ENCODE measurements at regions not wholly inside any gene's neighbourhood (a gene's known extent, or its start where the extent isn't known, plus 50 kb on each side); places are given as distances from the start of the nearest gene placed in this dataset.

DNA sequence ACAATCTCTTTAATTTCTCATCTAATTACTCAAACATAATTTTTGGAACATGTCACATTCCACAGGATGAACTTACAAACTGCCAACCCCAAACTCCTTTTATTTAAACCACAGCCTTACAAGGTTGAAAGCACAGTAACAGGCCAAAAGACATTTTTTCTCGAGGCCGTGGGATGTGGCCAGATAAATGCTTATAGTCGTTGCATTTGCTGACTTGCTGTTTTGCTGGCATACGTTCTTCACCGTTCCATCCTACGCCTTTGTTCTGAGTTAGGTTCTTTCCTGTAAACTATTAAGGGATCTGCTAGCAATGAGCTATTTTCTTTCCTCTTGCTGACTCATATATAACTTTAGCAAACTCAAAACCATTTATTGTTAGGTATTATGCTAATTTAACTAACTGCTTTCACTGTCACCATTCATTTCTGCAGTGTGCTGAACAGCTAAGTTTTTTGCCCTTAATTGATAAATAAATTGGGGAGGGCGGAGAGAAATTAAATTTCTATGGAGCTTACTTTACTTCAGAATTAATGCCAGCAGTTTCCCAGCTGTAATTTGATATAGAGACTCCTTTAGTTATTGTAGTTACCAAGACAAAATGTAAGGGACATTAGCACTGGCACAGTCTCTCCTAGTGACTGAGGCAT is 135.1 kb upstream of the PACRGL start:
- no peak for DNase-seq
- CTCF ChIA-PET = interaction anchor here (0.6 to 0.7 kb wide), 2 partner anchors 8 to 71 kb away, joined by 3 read pairs; no protein-coding TSS in a partner anchor
- no peak overlapping the region for H3K27ac Mint-ChIP-seq
- no peaks in the 10 kb centered on the region for H3K36me3 Mint-ChIP-seq (ENCODE audit: low read depth)
- no peak overlapping the region for H3K4me3 Mint-ChIP-seq
- no peaks in the 10 kb centered on the region for H3K9me3 Mint-ChIP-seq
- H3K27me3 Mint-ChIP-seq (ENCODE audit: low read depth) = no peaks in the 10 kb centered on the region
- intact Hi-C loops (cut with micrococcal nuclease) = no loop called here
- no peaks in the 10 kb centered on the region for H3K4me1 Mint-ChIP-seq (ENCODE audit: low read depth)

- CTCF ChIA-PET = no interaction called here
- intact Hi-C loops (cut with micrococcal nuclease) = no loop called here
- Mint-ChIP-seq H3K27me3 (ENCODE audit: low read depth) (no peaks in the 10 kb centered on the region), H3K4me3 (no peak overlapping the region), H3K9me3 (no peaks in the 10 kb centered on the region), H3K27ac (no peak overlapping the region), H3K4me1 (ENCODE audit: low read depth) (no peaks in the 10 kb centered on the region), H3K36me3 (ENCODE audit: low read depth) (no peaks in the 10 kb centered on the region)
- no peak for DNase-seq
Observed at GRCh38 chr4:20570981-20571715, 129.1 kb upstream of the PACRGL start.

DNA sequence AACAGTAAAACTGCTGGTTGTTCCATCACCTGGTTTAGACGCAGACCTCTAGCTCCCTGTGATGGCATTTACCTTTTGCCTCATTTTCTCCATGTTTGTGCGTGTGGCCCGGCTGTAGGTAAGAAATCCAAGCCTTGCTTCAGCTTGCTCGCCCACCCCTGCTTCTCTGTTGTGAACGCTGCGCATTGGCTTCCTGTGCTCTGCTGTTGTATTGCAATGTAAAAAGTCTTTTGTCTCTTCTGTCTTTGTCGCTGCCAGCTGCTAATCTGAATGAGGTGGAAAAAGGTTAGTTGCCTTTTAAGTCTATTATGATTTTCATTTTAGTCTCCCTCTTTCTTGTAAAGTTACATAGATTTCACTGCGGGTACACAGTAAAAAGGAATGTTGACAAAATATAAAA is 127.3 kb upstream of the PACRGL start:
- DNase-seq = no peak
- intact Hi-C loops (cut with micrococcal nuclease) = no loop called here
- Mint-ChIP-seq H3K36me3 (ENCODE audit: low read depth) (no peaks in the 10 kb centered on the region), H3K27me3 (ENCODE audit: low read depth) (no peaks in the 10 kb centered on the region), H3K9me3 (no peaks in the 10 kb centered on the region), H3K27ac (no peak overlapping the region), H3K4me3 (no peak overlapping the region), H3K4me1 (ENCODE audit: low read depth) (no peaks in the 10 kb centered on the region)
- CTCF ChIA-PET = interaction anchor here (0.6 kb wide), 1 partner anchor 8 kb away, joined by 3 read pairs; no protein-coding TSS in a partner anchor

DNA sequence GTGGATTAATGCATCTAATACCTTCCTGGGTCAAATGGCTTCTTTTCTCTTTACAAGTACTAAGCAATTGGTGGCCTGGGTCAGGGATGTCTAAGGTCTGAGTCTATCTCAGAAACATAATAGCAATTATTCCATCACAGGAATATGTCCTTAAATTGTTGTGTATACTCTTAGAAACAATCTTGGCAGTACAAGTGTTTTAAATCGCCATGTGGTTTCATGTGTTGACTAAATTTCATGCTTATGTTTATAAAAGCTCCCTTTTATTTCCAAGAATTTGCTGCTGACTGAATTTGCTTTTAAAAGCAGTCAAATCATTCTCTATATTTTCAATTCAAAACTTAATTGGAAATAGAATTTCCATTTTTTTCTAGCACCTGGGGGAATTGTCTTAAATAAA is 125.3 kb upstream of the PACRGL start:
- Mint-ChIP-seq H3K27ac (no peak overlapping the region), H3K4me3 (no peak overlapping the region), H3K9me3 (no peaks in the 10 kb centered on the region), H3K4me1 (ENCODE audit: low read depth) (no peaks in the 10 kb centered on the region), H3K36me3 (ENCODE audit: low read depth) (no peaks in the 10 kb centered on the region), H3K27me3 (ENCODE audit: low read depth) (no peaks in the 10 kb centered on the region)
- no peak for DNase-seq
- CTCF ChIA-PET = no interaction called here
- intact Hi-C loops (cut with micrococcal nuclease) = no loop called here

DNA sequence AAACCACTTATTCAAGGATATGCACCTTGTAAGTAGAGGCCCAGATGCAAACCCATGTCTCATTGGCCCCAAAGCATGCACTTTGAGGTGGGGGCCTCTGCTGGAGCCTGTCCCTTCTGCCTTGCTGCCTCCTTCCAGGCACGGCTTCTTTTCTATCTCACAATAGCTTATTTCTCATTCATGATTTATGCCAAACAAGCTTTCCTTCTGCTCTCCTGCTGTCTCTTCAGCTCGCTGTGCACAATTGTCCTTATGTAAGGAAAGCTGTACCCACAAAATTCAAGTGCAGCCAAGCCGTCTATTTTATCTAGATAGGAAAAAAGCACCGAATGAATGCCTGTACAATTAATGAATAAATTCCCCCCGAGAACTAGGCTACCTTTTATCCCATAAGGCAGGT is 124.8 kb upstream of the PACRGL start:
- no peak for DNase-seq
- intact Hi-C loops (cut with micrococcal nuclease) = no loop called here
- Mint-ChIP-seq H3K4me3 (no peak overlapping the region), H3K9me3 (no peaks in the 10 kb centered on the region), H3K27me3 (ENCODE audit: low read depth) (no peaks in the 10 kb centered on the region), H3K4me1 (ENCODE audit: low read depth) (no peaks in the 10 kb centered on the region), H3K36me3 (ENCODE audit: low read depth) (no peaks in the 10 kb centered on the region), H3K27ac (no peak overlapping the region)
- CTCF ChIA-PET = no interaction called here

- no peaks in the 10 kb centered on the region for H3K27me3 Mint-ChIP-seq (ENCODE audit: low read depth)
- intact Hi-C loops (cut with micrococcal nuclease) = no loop called here
- no peaks in the 10 kb centered on the region for H3K9me3 Mint-ChIP-seq
- H3K27ac Mint-ChIP-seq = no peak overlapping the region
- CTCF ChIA-PET = no interaction called here
- H3K4me3 Mint-ChIP-seq = no peak overlapping the region
- no peaks in the 10 kb centered on the region for H3K36me3 Mint-ChIP-seq (ENCODE audit: low read depth)
- H3K4me1 Mint-ChIP-seq (ENCODE audit: low read depth) = no peaks in the 10 kb centered on the region
- DNase-seq = no peak
Observed at GRCh38 chr4:20576861-20577260, 123.4 kb upstream of the PACRGL start.

- CTCF ChIA-PET = no interaction called here
- Mint-ChIP-seq H3K27ac (no peak overlapping the region), H3K4me3 (no peak overlapping the region)
Observed at GRCh38 chr4:20577702-20578101, 122.6 kb upstream of the PACRGL start.

GRCh38 chr4:20580907-20581306 is 119.4 kb upstream of the PACRGL start:
- no peak for DNase-seq
- H3K27me3 Mint-ChIP-seq (ENCODE audit: low read depth) = no peaks in the 10 kb centered on the region
- H3K4me1 Mint-ChIP-seq (ENCODE audit: low read depth) = no peaks in the 10 kb centered on the region
- no peaks in the 10 kb centered on the region for H3K36me3 Mint-ChIP-seq (ENCODE audit: low read depth)
- CTCF ChIA-PET = no interaction called here
- no peak overlapping the region for H3K4me3 Mint-ChIP-seq
- no peaks in the 10 kb centered on the region for H3K9me3 Mint-ChIP-seq
- intact Hi-C loops (cut with micrococcal nuclease) = no loop called here
- no peak overlapping the region for H3K27ac Mint-ChIP-seq

More at GRCh38 chr4:20577702-20578101, 122.6 kb upstream of the PACRGL start:
- H3K27me3 Mint-ChIP-seq (ENCODE audit: low read depth) = no peaks in the 10 kb centered on the region
- H3K9me3 Mint-ChIP-seq = no peaks in the 10 kb centered on the region
- no peaks in the 10 kb centered on the region for H3K4me1 Mint-ChIP-seq (ENCODE audit: low read depth)
- H3K36me3 Mint-ChIP-seq (ENCODE audit: low read depth) = no peaks in the 10 kb centered on the region
- DNase-seq = no peak
- intact Hi-C loops (cut with micrococcal nuclease) = no loop called here

DNA sequence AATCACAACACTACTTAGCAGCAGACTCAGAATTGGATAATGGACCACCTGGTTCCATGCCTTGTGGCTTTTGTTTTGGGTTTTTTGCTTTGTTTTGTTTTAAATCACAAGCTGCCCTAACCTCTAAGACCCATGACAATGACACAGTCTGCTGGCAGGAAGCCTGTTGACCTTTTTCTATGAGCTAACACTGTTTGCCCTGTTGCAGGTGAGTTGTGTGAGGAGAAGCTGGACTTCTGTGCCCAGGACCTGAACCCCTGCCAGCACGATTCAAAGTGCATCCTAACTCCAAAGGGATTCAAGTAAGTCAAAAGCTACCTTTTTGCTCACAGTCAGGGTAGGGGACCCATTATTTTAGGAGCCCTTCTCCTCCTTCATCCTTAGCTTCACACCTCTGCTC is 110.8 kb upstream of the PACRGL start:
- DNase-seq = no peak
- H3K9me3 Mint-ChIP-seq = no peaks in the 10 kb centered on the region
- CTCF ChIA-PET = interaction anchor here (0.5 kb wide), 1 partner anchor 94 kb away, joined by 3 read pairs; no protein-coding TSS in a partner anchor
- peaks cover 2% of the 10 kb centered on the region for H3K27me3 Mint-ChIP-seq (ENCODE audit: low read depth)
- no peaks in the 10 kb centered on the region for H3K36me3 Mint-ChIP-seq (ENCODE audit: low read depth)
- no peak overlapping the region for H3K27ac Mint-ChIP-seq
- H3K4me3 Mint-ChIP-seq = no peak overlapping the region
- no peaks in the 10 kb centered on the region for H3K4me1 Mint-ChIP-seq (ENCODE audit: low read depth)
- intact Hi-C loops (cut with micrococcal nuclease) = no loop called here

DNA sequence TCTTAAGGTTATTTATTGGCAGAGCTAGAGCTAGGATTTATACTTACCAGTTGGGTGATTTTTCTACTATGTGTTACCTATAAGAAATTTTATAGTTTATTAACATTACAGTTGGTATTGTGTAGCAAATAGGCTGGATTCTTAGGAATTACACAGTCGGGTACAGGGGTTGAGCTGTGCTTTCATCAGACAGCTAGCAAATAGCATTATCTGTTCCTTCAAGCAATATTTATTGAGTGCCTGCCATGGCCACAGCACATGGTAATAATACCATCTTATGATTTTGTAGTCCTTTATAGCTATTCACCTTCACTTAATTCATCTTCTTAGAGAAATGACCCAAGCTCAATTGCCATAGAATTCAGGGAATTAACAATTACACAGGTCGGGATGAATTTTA is 109.4 kb upstream of the PACRGL start:
- no peak overlapping the region for H3K4me3 Mint-ChIP-seq
- H3K36me3 Mint-ChIP-seq (ENCODE audit: low read depth) = no peaks in the 10 kb centered on the region
- no peaks in the 10 kb centered on the region for H3K9me3 Mint-ChIP-seq
- CTCF ChIA-PET = no interaction called here
- intact Hi-C loops (cut with micrococcal nuclease) = no loop called here
- H3K27ac Mint-ChIP-seq = no peak overlapping the region
- no peak for DNase-seq
- peaks cover 2% of the 10 kb centered on the region for H3K27me3 Mint-ChIP-seq (ENCODE audit: low read depth)
- H3K4me1 Mint-ChIP-seq (ENCODE audit: low read depth) = no peaks in the 10 kb centered on the region

DNA sequence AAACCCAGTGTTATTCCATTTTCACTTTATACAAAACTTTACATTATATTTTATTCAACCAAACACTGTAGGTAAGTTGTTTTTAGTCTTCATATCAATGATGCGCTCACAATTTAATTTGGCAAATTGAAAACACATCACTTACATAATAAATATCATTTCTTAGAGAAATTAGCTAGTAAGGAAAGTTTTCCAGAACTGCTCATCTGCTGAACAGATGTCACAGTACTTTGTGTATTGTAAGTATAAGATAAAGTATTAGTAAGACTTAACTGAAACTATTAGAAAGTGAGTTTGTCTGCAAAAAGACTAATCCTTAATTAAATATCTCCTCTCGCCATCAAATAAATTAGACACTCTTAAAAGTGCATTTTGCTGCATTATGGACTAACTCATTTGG is 108.7 kb upstream of the PACRGL start:
- Mint-ChIP-seq H3K9me3 (no peaks in the 10 kb centered on the region), H3K36me3 (ENCODE audit: low read depth) (no peaks in the 10 kb centered on the region), H3K4me3 (no peak overlapping the region), H3K27me3 (ENCODE audit: low read depth) (peaks cover 2% of the 10 kb centered on the region), H3K4me1 (ENCODE audit: low read depth) (no peaks in the 10 kb centered on the region), H3K27ac (no peak overlapping the region)
- CTCF ChIA-PET = no interaction called here
- intact Hi-C loops (cut with micrococcal nuclease) = no loop called here
- no peak for DNase-seq

- H3K9me3 Mint-ChIP-seq = no peaks in the 10 kb centered on the region
- no peaks in the 10 kb centered on the region for H3K36me3 Mint-ChIP-seq (ENCODE audit: low read depth)
- intact Hi-C loops (cut with micrococcal nuclease) = no loop called here
- H3K27me3 Mint-ChIP-seq (ENCODE audit: low read depth) = peaks cover 2% of the 10 kb centered on the region
- DNase-seq = no peak
- no peak overlapping the region for H3K4me3 Mint-ChIP-seq
- no peaks in the 10 kb centered on the region for H3K4me1 Mint-ChIP-seq (ENCODE audit: low read depth)
- H3K27ac Mint-ChIP-seq = no peak overlapping the region
- CTCF ChIA-PET = no interaction called here
Observed at GRCh38 chr4:20592013-20592412, 108.2 kb upstream of the PACRGL start.

GRCh38 chr4:20592663-20593062 is 107.6 kb upstream of the PACRGL start:
- Mint-ChIP-seq H3K4me1 (ENCODE audit: low read depth) (no peaks in the 10 kb centered on the region), H3K4me3 (no peak overlapping the region), H3K27me3 (ENCODE audit: low read depth) (peaks cover 5% of the 10 kb centered on the region), H3K9me3 (no peaks in the 10 kb centered on the region), H3K27ac (no peak overlapping the region), H3K36me3 (ENCODE audit: low read depth) (no peaks in the 10 kb centered on the region)
- intact Hi-C loops (cut with micrococcal nuclease) = no loop called here
- CTCF ChIA-PET = no interaction called here
- no peak for DNase-seq
